TTC549 (cell line): ENCODE measurements at regions not wholly inside any gene's neighbourhood (a gene's known extent, or its start where the extent isn't known, plus 50 kb on each side); places are given as distances from the start of the nearest gene placed in this dataset.

Experiments used
- FAIRE-seq: peaks from 2 replicates; lab custom pipeline; 2012; peaks lifted over from hg19 to GRCh38; lab: Jason Lieb, UNC

GRCh38 chr18:73313476-73313875 is 445.7 kb upstream of the NETO1 start:
- FAIRE-seq: no peak

- no peak for FAIRE-seq
These were observed 428.9 kb upstream of the NETO1 start for GRCh38 chr18:73296686-73297085.

DNA sequence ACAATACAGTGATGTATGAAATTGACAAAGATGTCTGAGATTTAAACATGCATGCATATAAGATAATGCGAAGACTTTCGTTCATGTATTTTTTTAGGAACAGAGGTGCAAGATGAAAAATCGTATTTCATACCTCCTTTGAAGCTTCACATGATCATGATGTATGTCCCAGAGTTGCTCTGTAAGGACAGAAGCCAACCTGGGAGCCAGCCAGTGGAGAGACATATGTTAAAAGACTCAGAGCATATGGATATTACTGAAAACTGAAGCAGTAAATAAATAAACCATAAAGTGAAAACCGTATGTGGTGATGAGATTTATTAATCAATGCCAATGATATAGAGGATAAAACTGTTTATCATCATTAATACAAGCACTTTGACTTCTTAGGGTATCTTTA is 424.4 kb upstream of the NETO1 start:
- no peak for FAIRE-seq

GRCh38 chr18:73288813-73289212 is 421.0 kb upstream of the NETO1 start:
- FAIRE-seq: no peak

- no peak for FAIRE-seq
These were observed 418.8 kb upstream of the NETO1 start for GRCh38 chr18:73286584-73286983.

GRCh38 chr18:73283788-73284187 is 416.0 kb upstream of the NETO1 start:
- FAIRE-seq: no peak

GRCh38 chr18:73283032-73283431 is 415.2 kb upstream of the NETO1 start:
- no peak for FAIRE-seq

- no peak for FAIRE-seq
These were observed 411.7 kb upstream of the NETO1 start for GRCh38 chr18:73279498-73279897.

GRCh38 chr18:73274812-73275621 is 407.2 kb upstream of the NETO1 start:
- FAIRE-seq: no peak

DNA sequence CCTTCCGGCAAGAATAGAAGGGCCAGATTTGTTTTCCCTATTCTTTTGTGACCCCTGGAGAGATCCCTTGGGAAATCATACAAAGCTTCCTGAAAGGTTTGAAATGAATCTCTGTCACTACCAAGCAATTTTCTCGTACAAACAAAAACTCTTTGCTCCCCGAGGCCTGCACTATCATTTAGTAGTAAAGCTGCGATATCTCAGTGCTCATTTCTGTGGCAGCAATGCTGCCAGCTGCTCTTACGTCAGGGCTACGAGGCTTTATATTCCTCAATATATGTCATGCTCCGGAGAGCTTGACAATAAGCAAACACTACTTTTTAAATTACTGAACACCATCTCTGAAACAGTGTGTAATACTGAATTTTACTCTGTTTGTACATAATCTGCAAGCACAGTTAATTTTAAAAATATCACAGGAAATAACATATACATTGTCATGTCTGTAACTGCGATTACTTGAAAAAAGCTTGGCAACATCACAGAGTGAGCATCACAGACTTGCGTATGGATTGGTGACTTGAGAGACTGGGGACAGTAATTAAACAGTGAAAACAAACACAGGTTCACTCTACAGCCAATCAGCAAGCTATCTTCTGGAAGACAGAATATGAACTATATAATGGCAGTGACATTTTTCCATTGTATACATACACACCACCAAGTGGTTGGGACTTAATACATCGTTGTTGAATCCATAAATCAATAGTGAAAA is 403.3 kb upstream of the NETO1 start:
- FAIRE-seq: no peak

DNA sequence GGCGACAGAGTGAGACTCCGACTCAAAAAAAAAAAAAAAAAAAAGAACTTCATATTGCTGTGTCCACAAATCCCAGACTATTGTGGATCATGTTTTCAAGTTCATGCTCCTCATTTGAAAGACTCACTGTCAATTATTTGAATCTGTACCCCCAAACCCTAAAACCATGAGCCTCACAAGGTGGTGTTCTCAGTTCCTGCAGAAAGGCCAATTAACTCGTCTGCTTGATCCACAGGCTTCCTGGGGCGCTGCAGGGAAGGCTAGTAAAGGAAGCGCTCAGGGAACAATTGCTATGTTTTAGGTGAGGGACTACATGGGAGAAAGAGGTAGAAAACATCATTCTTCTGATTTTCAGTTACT is 396.8 kb upstream of the NETO1 start:
- no peak for FAIRE-seq

GRCh38 chr18:73261923-73262322 is 394.1 kb upstream of the NETO1 start:
- FAIRE-seq: no peak

DNA sequence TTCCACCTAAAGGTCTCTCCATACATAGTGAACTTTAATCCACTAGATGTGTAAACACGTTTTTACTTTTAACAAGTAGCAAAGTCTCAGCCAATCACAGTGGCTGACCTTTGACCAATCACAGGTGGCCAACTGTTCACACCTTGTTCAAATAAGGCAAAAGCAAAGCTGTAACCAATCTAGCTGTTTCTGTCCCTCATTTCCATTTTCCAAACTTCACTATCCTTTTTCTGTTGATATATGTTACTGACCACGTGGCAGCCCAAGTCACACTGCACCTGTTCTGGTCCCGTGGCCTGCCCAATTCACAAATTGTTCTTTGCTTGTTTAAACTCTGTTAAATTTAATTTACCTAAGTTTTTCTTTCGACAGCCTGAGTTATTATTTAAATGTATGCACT is 393.5 kb upstream of the NETO1 start:
- no peak for FAIRE-seq

GRCh38 chr18:73258375-73259087 is 390.7 kb upstream of the NETO1 start:
- FAIRE-seq: no peak

- no peak for FAIRE-seq
These were observed 386.8 kb upstream of the NETO1 start for GRCh38 chr18:73254564-73254963.

- FAIRE-seq: no peak
These were observed 381.2 kb upstream of the NETO1 start for GRCh38 chr18:73249030-73249429.

DNA sequence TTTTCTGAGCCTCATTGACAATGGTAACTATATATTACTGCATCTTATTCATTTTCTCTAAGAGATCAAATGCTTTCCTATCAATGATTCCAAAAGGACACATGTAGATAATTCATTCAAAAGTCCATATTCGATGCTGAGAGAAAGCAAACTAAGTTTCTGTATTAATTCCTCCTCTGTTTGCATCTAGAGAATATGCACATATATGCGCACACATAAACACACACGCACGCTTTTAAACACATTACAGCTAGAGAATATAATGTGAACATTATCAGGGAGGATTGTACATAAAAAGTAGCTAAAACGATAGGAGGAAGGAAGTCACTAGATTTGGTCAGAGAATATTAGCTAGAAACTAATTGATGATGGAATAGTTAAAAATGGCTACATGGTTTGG is 379.0 kb upstream of the NETO1 start:
- no peak for FAIRE-seq

GRCh38 chr18:73245345-73245744 is 377.6 kb upstream of the NETO1 start:
- no peak for FAIRE-seq

- FAIRE-seq: no peak
These were observed 376.6 kb upstream of the NETO1 start for GRCh38 chr18:73244401-73244800.

DNA sequence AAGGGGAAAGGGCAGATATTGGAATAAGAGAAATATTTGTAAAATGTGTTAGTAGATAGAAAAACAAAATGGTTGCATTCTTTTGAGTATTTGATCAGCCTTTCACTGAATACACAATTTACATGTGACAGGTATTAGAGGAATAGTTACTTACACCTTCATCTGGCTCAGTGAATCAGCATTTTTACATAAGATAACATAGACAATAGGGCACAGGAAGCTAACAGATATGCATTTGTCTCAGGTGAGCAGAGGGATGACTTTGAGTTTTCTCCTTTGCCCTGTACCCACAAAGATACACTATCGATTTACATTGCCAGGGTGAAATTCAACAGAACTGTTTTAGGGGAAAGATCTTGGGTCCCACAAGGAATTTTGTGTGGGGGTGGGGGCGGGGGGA is 373.1 kb upstream of the NETO1 start:
- no peak for FAIRE-seq

DNA sequence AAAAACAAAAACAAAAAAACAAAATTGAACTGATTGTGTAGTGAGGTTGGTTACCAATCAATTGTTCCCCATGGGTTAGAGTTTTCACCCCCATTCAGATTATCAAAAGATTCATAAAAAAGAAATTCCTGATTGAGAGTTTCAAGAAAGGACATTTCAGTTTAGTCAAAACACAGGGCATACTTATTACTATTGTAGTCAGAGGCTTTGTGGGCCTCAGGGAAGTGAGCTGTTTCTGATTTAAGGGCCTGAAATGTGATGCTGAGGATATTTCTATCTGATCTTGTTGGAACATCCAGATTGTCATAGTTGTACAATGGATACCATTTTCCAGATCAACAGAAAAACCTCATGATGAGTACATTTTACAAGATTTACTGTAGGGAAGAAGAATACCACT is 368.1 kb upstream of the NETO1 start:
- FAIRE-seq: no peak

- no peak for FAIRE-seq
These were observed 367.7 kb upstream of the NETO1 start for GRCh38 chr18:73235491-73235890.

GRCh38 chr18:73232933-73233332 is 365.1 kb upstream of the NETO1 start:
- FAIRE-seq: no peak
